Right lobe of liver (tissue), 4 donors: ENCODE measurements at regions not wholly inside any gene's neighbourhood (a gene's known extent, or its start where the extent isn't known, plus 50 kb on each side); places are given as distances from the start of the nearest gene placed in this dataset.

Source experiments
- POLR2A ChIP-seq: fragments of 450-650 bp; IDR thresholded peaks from one replicate; pipeline ENCODE4 v1.6.1; 2017; ENCODE audit warnings: antibody characterized with exemption, mild to moderate bottlenecking
- TF ChIP-seq, protein P1 (sequence below), 4 donors: fragments of 200-600 bp in 3 of 4; fragments of 450-650 bp in 1 of 4; IDR thresholded peaks; one replicate each; pipeline versions ENCODE4 v1.5.1 to v1.8.0; 2016 to 2022; ENCODE audit warnings: antibody characterized with exemption in 4 of 4, mild to moderate bottlenecking in 2 of 4
- donor health status: DM: no; HTN: no; CAD: no.
- donor health status: DM: no; HTN: no; CAD: no.
- donor health status: DM: no; HTN: yes; CAD: no.

DNA sequence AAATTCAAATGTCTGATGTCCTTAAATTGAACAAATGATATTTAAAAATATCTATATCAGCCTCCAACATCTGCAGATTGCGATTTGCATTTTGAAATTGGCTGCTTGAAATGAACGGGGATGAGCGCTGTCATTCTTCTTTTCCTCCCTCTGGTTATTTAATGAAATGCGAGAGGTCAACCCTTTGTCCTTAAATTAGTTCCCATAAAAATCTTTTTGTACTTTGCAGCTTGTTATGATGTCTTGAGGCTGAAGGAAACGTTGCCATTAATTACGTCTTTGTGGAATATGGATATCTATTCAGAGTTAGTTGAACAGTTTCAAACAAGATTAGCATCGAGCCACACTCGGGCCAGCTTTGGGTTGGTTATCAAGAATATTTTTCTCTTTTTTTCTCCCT is 140.0 kb downstream of the LINC00237 start:
- TF ChIP-seq, protein P1, sequence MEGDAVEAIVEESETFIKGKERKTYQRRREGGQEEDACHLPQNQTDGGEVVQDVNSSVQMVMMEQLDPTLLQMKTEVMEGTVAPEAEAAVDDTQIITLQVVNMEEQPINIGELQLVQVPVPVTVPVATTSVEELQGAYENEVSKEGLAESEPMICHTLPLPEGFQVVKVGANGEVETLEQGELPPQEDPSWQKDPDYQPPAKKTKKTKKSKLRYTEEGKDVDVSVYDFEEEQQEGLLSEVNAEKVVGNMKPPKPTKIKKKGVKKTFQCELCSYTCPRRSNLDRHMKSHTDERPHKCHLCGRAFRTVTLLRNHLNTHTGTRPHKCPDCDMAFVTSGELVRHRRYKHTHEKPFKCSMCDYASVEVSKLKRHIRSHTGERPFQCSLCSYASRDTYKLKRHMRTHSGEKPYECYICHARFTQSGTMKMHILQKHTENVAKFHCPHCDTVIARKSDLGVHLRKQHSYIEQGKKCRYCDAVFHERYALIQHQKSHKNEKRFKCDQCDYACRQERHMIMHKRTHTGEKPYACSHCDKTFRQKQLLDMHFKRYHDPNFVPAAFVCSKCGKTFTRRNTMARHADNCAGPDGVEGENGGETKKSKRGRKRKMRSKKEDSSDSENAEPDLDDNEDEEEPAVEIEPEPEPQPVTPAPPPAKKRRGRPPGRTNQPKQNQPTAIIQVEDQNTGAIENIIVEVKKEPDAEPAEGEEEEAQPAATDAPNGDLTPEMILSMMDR (IDR thresholded peaks at IDR 0.05) = no peak
- TF ChIP-seq POLR2A = no peak
